NOMO-1 treated with DMSO at 0.1 percent for 48 hours (cell line): ENCODE measurements at regions not wholly inside any gene's neighbourhood (a gene's known extent, or its start where the extent isn't known, plus 50 kb on each side); places are given as distances from the start of the nearest gene placed in this dataset.
"Not testable (repeated sequence)": the region's sequence is repeated elsewhere in the genome, so short reads cannot be mapped to it uniquely, and the experiment has no call there.

Experiments used
- DNase-seq: peaks from one replicate; lab custom pipeline; 2025; ENCODE audit not compliant: unreplicated experiment; lab: John Stamatoyannopoulos, UW

DNA sequence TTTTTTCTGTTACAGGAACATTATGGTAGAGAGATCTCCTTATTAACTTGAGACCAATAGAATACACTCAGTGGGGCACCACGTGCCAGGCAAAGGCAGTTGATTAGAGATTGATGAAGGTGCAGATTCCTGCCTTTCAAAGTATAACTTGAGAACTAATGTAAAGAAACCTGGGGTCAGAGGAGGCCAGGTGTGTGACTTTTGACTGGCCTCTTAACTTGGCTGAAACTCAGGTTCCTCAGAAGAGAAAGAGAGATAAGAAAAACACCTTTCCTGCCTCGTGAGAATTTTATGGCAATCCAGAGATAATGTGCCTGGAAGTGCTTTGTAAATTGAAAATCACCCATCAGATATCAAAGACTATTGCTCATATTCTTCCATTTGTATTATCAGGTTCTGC lies 110.7 kb upstream of the GZMB start:
- no peak for DNase-seq

DNA sequence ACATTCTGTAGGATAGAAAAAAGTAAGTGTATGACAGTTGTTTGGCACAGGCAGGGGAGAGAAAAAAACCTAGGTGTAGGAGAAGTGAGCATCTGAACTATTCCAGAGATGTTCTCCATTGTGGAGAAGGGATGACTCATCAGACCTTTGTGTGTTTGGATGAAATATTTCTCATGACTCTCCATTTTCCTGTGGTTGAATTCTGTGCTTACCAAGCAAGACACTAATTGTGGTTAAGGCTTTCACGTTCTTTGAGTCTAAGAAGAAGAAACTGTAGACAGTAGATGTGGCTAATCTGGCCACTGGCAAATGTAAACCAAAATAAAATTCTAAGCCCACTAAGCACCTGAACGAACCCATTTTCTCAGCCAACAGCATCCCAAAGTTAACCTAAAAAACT lies 107.9 kb upstream of the GZMB start:
- no peak for DNase-seq

DNA sequence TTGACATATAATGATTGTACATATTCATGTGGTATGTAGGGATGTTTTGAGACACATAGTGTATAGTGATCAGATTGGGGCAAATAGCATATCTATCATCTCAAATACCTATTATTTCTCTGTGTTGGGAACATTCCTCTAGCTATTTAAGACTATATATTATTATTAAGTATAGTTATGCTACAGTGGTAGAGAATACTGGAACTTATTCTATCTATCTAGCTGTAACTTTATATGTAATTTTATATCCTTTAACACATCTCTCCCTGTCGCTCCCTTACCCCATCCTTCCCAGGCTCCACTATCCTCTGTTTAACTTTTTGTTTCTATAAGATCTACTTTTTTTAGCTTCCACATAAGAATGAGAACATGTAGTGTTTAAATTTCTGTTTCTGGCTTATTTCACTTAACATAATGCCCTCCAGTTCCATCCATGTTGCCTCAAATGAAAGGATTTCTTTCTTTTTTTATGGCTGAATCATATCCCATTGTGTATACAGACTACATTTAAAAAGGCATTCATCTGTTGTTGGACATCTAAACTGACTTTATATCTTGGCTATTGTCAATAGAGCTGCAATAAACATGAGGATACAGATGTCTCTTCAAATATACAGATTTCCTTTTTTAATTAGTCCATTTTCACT lies 102.1 kb upstream of the GZMB start:
- DNase-seq, result no peak

DNA sequence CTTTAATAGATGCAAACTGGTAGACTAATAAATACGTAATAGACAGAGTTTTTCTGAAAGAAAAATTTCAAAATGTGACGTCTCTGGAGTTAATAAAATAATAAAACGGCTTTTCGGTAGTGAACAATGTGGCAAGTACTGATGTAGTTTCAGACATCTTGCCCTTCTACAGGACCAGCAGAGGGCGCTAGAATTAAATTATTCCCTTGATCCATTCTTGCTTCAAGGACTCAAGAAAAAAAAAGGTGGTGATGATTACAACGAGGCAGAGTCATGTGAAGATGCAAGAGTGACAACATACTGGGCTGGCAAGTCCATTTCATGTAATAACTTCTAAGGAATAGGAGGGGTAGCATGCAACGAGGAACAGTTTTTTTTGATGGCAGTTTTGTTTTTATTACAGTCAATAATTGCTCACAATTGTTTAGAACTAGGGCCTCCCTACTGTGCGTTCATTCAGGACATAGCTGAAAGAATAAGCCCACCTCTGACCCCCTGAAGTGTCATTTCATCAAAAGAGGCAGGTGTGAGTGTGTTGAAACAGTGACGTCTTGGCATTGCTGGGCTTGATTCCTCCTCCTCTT lies 101.0 kb upstream of the GZMB start:
- DNase-seq, result peak; percentile 59

DNA sequence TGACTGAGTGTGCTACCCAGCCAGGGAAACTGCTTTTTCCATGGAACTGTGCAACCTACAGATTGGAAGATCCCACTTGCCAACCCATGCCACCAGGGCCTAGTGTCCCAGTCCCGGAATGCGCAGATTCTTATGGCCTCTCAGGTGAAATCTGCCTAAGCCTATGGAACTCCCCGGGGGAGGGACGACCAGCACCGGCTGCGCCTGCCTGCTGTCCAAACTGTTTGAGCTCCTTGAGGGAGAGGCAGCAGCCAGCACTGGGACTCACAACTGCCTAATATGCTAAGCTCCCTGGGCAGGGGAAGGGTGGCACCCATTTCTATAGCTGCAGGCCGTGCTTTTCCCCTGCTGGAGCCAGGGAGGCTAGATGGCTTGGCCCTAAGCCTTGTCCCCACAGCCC lies 92.5 kb upstream of the GZMB start:
- no peak for DNase-seq

DNA sequence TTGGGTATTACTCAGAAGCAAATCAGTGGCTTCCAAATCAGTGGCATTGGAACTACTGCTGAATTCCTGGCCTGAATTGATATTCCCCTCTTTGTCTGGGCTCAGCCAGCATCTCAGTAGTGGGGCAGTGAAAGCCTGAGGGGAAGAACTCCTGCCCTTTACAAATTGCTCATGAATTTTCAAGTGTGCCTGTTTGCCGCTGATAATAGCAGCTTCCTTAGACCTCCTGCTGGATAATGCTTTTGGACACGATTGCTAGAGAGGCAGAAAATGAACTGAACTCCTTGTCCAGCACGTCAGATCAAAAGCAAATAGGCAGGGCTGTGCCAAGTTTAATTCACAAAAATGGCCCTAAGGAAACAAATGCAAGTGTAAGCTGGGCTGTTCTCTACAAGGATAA lies 91.3 kb upstream of the GZMB start:
- DNase-seq, result no peak

DNA sequence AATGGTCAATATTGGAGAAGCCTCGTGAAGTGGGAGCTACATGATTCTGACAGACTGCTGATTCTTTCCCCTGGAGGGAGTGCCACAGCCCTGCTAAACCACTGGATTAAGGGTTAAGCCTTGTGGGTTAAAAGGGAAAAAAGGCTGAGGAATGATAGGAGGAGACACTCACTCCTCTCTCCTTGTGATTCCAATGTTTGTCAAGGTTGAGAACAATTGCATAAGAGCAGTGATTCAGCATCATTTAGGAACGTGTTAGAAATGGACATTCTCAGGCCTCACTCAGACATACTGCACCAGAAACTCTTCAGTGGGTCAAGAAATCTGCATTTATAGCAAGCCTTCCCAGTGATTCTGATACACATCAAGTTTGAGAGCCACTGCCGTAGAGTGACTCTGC lies 87.8 kb upstream of the GZMB start:
- no peak for DNase-seq

DNA sequence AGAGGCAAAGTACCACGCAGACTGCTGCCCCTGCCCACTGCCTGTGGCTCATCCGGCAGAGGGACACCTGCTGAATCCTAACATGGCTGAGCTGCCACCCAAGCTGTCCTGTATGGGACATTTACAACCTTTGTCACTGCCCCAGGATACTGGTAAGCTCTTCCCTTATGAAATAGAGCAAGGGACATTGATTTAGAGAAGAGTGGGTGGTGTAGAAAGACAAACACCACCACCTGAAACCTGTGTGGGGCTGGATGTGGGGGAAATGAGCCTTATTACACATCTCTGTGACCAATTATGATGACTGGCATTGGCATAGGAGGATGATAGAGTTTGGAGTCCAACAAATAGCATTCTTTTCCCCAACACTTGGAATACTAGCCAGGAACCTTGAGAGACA lies 81.2 kb upstream of the GZMB start:
- DNase-seq, result no peak

DNA sequence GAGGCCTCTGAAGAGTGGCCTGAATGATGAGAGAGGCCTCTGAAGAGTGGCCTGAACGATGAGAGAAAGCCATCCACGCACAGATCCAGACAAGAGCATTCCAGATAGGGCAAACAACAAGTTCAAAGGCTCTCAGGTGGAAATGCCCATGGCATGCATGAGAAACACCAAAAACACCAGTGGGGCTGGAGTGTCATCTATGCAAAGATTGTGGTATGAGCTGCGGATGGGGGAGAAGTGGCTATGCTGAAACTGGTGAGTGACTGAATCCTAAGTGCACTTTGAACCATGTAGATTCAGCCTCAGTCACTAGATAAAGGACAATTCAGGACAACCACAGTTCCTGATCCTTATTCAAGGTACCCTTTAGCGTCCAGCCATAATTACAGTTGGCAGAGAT lies 79.4 kb upstream of the GZMB start:
- DNase-seq, result no peak

DNA sequence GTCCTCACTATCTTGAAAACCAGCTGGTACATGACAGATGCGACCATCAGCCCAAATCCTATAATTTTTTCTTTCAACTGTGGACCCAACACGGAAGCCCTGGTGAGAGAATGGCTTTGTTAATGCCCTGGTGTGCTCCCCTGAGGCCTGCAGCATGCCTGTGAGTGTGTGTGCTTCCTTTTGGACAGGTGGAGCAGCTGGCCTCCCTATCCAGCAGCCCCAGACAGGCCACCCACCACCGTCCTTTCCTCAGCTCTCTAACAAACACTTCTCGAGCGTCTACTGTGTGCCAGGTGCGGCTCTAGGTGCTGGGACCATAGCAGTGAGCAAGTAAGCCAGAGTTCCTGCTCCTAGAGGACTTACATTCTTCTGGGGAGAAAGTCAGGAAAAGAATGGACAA lies 78.9 kb upstream of the GZMB start:
- DNase-seq, result no peak

DNA sequence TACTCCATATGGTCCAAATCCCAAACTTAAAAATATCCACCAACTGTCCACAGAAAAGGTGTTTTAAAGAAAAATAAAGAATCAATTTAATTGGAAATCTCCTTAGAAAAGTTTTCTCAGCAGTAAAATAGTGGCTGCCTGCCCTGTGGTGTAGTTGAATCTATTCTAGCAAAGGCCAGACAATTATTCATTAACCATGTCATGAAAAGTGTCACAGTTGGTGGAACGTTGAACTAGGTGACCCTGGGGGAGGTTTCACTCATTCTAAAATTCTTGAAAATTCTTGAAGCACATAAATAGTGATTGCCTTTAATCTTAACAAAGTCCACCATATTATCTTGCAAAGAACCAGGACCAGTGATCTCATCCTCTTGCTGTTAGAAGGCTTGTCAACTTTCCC lies 78.4 kb upstream of the GZMB start:
- no peak for DNase-seq

DNA sequence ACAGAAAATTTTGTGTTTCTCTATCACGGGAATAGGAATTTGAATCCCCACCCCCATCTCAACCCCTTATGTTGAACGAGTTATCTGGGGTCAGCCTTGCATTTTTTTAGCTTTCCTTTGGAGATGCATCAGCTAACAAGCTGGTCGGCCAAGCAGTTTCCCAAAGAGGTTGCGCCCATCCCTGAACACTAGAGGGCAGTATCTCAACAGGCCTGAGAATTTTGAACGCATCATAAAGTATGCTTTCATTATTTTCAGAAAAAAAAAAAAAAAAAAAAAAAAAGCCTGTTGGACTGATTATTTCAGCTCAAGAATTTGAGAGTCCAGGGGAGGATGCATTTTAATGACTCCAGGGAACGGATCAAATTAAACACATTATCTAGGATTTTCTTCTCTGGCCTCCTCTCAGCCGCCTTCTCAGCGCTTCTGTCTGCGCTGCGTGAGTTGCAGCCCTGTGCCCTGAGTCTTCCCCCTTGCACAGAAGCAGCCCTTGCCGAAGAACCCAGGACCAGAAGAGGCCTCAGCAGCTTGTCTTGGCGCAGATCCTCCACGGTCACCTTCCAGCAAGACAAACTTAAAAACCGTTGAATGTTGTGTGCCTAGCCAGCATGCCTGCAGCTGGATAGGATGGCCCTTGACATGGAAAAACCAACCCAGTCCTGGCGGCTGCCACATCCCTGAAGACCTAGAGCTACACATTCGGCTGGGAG lies 76.6 kb upstream of the GZMB start:
- DNase-seq, result peak; percentile 34

DNA sequence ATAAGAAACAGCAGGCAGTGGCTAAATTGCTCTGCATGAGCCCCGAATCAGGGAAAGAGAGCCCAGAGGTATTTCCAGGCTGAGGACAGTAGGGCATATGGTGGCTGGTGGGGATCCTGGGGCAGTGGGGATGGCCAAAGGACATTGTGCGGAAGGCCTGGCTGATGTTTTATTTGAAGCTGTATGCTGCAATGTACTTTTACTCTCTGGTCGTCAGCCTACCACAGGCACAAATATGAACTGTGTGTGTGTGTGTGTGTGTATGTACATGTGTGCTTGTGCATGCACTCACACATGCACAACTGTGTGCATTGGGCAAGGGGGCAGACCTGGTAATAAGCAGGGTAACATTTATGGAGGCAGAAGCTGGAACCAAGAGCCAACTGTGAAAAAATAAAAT lies 74.7 kb upstream of the GZMB start:
- DNase-seq, result no peak

DNA sequence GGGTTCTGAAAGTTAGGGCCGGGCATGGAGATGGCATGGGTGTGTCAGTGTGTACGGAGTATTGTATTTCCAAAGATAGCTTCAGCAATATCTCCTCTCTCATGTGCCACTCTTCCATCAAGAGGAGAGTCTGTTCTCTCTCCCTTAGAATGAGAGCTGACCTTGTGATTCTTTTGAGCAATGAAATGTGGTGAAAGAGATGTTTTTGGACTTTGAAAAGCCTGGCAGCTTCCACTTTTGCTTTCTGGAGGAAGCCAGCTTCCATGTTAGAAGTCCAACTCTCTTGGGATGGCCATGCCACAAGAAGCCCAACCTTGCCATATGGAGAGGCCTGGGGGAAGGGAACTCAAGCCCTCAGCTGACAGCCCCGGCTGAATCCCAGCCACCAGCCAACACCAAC lies 72.4 kb upstream of the GZMB start:
- DNase-seq, result no peak

DNA sequence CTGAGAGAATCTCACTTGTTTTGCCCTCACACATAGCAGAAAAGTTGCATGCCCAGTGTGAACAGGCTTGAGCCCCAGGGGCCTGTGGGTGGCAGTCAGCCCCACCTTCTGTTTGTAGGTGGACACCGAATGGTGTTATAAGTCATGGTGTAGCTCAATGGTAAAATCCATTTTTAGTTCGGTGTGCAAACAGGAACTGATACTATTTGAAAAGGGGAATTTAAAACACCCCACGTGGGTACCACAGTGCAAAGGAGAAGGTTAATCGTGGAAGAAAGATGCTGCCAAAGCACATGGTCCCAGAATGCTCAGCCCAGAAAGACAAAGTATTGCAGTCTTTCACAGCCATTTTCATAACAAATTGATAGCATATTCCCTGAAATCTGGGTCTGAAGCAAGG lies 71.8 kb upstream of the GZMB start:
- peak; percentile 78 for DNase-seq

DNA sequence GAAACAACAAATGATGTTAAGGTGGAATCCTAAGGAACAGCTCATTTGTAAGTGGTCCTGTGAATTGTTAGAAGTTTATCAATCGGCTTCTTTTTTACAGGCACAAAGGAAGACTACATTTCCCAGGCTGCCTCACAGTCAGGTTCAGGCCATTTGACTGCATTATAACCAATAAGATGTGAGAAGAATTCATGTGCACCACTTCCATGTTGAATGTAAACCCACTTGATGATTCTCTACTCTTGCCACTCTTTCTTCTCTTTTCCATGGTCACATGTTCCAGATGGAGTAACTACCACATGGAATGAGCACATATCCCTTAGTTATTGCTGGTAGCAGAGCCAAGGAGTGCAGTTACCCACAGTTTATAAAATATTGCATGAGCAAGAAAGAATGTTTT lies 67.1 kb upstream of the GZMB start:
- DNase-seq, result no peak

DNA sequence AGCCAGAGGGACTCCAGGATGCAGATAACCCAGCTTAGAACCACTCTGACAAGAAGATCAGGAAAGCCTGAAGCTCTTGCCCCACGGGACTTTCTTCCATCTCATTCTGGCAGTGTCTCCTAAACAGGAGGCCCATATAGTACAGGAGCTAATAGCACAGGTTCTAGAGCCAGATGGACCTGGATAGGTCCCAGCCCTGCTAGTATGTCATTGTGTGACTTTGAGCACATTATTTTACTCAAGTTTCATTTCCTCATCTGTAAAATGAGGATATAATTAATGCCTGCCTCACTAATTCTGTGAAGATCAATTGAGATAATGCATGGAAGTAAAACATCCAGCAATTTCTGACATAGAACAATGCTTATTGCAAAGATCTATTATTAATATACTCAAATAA lies 66.5 kb upstream of the GZMB start:
- DNase-seq, result peak; percentile 58

DNA sequence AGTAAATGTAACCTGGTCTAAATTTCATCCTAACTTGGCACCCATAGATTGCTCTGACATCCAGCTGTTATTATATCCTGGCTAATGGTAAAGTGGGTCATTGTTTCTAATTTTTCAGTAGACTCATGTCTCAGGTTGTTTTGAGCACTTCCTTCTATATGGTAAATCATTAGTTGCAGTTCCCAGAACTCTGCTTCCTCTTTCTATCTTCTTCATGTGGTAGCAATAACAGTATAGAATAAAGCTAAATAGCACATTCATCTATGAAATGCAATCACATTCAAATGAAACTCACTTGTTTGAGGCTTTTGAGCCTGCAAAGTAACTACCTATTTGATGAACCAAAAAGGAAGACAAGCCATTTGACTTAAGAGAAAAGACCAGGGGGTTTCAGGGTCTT lies 65.1 kb upstream of the GZMB start:
- peak; percentile 90 for DNase-seq

DNA sequence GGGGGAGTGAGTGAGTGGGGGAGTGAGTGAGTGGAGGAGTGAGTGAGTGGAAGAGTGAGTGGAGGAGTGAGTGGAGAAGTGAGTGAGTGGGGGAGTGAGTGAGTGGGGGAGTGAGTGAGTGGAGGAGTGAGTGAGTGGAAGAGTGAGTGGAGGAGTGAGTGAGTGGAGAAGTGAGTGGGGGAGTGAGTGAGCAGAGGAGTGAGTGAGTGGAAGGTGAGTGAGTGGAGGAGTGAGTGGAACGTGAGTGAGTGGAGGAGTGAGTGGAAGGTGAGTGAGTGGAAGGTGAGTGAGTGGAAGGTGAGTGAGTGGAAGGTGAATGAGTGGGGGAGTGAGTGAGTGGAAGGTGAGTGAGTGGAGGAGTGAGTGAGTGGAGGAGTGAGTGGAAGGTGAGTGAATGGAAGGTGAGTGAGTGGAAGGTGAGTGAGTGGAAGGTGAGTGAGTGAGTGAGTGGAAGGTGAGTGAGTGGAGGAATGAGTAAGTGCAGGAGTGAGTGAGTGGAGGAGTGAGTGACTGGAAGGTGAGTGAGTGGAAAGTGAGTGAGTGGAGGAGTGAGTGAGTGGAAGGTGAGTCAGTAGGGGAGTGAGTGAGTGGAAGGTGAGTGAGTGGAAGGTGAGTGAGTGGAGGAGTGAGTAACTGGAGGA lies 62.4 kb upstream of the GZMB start:
- not testable (repeated sequence) for DNase-seq

DNA sequence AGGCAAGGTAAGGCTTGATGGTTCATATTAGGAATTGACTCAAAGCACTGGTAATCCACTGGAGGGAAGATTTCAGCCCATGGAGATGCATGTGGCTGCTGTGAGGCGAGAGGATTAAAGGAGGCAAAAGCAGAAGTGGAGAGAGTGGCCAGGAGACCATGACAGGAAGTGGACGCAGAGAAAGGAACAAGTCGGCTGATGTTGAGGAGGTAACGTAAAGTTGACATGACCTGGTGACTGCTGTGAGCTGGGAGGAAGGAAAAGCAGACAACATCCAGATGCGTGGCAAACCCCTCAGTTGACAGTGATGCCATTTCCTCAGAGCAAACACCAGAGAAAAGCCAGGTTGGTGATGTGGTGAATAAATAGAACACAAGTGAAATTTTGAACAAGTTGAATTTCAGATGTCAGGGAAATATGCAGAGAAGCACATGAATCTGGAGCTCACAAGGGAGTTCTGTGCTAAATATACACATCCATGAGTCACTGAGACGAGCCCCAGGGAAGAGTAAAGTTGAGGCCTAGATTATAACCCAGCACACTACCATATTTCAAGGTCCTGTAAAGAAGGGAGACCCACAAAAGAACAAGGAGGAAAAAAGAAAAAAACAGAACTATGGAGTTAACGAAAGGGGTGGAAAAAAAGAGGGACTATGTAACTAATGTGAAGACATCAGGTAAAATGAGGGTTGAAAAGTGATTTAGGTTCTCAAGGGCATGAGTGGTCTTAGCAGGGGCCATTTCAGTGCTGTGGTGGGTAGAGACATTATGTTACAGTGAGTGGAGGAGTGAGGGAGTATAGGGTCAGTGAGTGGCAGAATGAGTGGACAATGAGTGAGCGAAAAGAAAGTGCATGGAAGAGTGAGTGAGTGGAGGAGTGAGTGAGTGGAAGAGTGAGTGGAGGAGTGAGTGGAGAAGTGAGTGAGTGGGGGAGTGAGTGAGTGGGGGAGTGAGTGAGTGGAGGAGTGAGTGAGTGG lies 61.6 kb upstream of the GZMB start:
- peak; percentile 93 for DNase-seq

DNA sequence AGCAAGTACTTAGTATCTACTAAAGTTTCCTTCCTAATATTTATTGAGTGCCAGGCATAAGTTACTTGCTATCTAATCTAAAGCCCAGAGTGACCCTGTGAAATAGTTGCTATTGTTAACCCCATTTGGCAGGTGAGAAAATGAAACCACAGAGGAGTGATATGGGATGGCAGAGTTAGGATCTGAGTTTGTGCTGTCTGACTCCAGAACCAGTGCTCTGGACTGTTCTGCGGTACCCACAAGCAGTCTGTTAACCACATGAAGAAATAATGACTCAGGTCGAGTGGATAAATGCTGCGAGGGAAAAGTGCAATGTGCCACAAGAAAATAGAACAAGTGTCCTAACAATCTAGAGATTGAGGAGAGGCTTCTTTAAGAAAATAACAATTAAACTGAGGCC lies 60.7 kb upstream of the GZMB start:
- no peak for DNase-seq
